Activated T-cell treated with anti-CD3 and anti-CD28 coated beads, Interleukin-2, amount 50 U/mL, for 72 hours (primary cell): ENCODE measurements at regions not wholly inside any gene's neighbourhood (a gene's known extent, or its start where the extent isn't known, plus 50 kb on each side); places are given as distances from the start of the nearest gene placed in this dataset.
A peak's percentile ranks its signal among the peaks of the same experiment; 100 is the strongest.
"Not testable (repeated sequence)": the region's sequence is repeated elsewhere in the genome, so short reads cannot be mapped to it uniquely, and the experiment has no call there.

ENCODE experiments used
- ATAC-seq, 2 donors: fragments of 150-1000 bp; cut with Tn5 transposase; replicated peaks in 1 of 2; 2 replicates each; pipeline ENCODE4 v1.10.0; 2021; ENCODE audit warnings: moderate library complexity in 2 of 2, mild to moderate bottlenecking in 1 of 2
- DNase-seq, 2 donors: peaks; one replicate each; pipeline ENCODE4 v3.0.0; 2021 to 2022; ENCODE audit warnings: mixed read lengths in 1 of 2
- H3K27ac Mint-ChIP-seq: one replicate; pipeline ENCODE4 v1.8.0; 2022; ENCODE audit warnings: mild to moderate bottlenecking, moderate library complexity, mixed read lengths
- H3K27me3 Mint-ChIP-seq: one replicate; pipeline ENCODE4 v1.8.0; 2022; ENCODE audit warnings: low read depth, mixed read lengths
- H3K36me3 Mint-ChIP-seq, 2 donors: one replicate each; pipeline ENCODE4 v1.8.0; 2022; ENCODE audit warnings: mixed read lengths in 2 of 2, mild to moderate bottlenecking in 1 of 2; ENCODE audit not compliant: insufficient read depth in 2 of 2
- H3K4me1 Mint-ChIP-seq: one replicate; pipeline ENCODE4 v1.8.0; 2022; ENCODE audit warnings: low read depth, mixed read lengths
- H3K4me3 Mint-ChIP-seq, 2 donors: one replicate each; pipeline ENCODE4 v1.8.0; 2022; ENCODE audit warnings: mild to moderate bottlenecking in 2 of 2, mixed read lengths in 2 of 2, moderate library complexity in 2 of 2
- H3K9me3 Mint-ChIP-seq, 2 donors: one replicate each; pipeline ENCODE4 v1.8.0; 2022; ENCODE audit warnings: mixed read lengths in 2 of 2

DNA sequence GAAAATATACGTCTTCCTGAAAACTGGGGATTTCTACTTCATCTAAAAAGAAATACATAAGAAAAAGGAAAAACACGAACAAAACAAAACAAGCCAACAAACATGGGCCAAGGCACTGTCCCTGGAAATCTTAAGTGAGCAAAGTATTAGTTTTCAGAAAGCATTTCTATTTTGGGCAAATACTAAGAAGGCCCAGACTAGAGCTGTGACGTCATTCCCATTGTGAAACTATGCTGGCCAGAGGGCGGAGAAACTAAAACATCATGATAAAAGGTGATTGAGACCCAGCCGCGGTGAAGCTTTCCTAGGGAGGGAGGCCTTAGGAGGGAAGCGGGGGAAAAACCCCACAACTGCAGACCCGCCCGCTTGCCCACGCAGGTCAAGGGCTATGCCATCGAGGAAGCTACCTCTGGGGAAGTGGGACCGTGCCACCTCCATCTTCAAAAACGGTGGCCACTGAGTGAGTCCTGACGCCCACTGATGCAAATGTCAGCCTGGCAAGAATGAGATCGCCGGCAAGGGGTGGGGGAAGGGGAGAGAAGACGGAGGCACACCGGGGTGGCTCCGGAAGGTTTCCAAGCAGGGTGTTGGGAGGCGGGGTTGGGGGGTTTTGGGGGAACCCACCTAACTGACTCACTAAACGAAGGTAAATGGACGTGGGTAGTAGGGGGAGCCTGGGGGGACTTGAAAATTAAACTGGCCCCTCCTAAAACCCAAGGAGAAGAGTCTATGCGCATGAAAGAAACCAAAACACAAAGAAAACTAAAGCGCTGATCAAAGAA, 1504.6 kb upstream of the DEFB115 start:
- ATAC-seq, DNase-seq, H3K27ac Mint-ChIP-seq, H3K4me3 Mint-ChIP-seq, H3K27me3 Mint-ChIP-seq, H3K4me1 Mint-ChIP-seq: not testable (repeated sequence)
- Mint-ChIP-seq H3K36me3 (peaks cover 26 to 32% of the 10 kb centered on the region in 2 donors), H3K9me3 (peaks cover 32 to 34% of the 10 kb centered on the region in 2 donors)

- not testable (repeated sequence) for H3K27me3 Mint-ChIP-seq, DNase-seq, H3K4me3 Mint-ChIP-seq, ATAC-seq, H3K4me1 Mint-ChIP-seq, H3K27ac Mint-ChIP-seq
- Mint-ChIP-seq H3K36me3 (peaks cover 26 to 32% of the 10 kb centered on the region in 2 donors), H3K9me3 (peaks cover 32 to 34% of the 10 kb centered on the region in 2 donors)
Observed at GRCh38 chr20:29753426-29753746, 1504.1 kb upstream of the DEFB115 start.

DNA sequence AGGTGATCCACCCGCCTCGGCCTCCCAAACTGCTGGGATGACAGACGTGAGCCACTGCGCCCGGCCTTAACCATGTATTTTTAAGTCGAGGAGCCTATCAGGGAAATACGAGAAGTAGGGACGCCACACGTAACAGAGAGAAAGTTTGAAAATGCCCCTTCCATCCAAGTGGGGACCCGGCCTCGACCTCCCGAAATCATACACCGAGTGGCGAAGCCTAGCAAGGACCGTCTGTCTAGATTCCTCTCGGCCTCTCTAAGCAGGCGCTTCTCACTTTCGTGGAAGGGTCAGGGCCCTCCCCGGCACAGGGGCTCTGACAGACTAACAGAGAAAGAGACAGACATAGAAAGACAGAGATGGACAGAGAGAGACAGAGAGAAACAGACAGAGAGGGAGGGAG, 1503.6 kb upstream of the DEFB115 start:
- not testable (repeated sequence) for H3K27ac Mint-ChIP-seq, H3K4me3 Mint-ChIP-seq, H3K27me3 Mint-ChIP-seq, DNase-seq, H3K4me1 Mint-ChIP-seq, ATAC-seq
- peaks cover 26 to 32% of the 10 kb centered on the region in 2 donors for H3K36me3 Mint-ChIP-seq
- H3K9me3 Mint-ChIP-seq: peaks cover 32 to 34% of the 10 kb centered on the region in 2 donors

DNA sequence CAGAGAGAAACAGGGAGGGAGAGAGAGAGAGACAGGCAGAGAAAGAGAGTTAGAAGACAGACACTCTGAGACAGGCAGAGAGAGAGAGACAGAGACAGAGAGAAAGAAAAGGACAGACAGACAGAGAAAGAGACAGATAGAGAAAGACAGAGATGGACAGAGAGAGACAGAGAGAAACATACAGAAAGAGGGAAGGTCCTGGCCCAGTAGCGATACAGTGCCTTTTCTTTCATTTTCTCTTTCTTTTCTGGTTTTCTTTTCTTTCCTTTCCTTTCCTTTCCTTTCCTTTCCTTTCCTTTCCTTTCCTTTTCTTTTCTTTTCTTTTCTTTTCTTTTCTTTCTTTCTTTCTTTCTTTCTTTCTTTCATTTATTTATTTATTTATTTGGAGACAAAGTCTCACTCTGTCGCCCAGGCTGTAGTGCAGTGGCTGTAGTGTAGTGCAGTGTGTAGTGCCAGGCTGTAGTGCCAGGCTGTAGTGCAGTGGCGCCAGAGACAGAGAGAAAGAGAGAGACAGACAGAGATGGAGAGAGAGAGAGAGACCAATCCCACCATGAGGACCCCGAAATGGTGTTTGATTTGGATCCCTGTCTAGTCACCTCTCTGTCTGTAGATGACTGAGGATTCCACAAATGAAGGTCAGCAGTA, 1501.5 kb upstream of the DEFB115 start:
- Mint-ChIP-seq H3K9me3 (peaks cover 32 to 35% of the 10 kb centered on the region in 2 donors), H3K27ac (peak overlapping the region; percentile 2), H3K36me3 (peaks cover 26 to 32% of the 10 kb centered on the region in 2 donors)
- H3K27me3 Mint-ChIP-seq, H3K4me1 Mint-ChIP-seq, DNase-seq, H3K4me3 Mint-ChIP-seq, ATAC-seq: not testable (repeated sequence)

- ATAC-seq (no peak), DNase-seq (no peak)
- H3K36me3 Mint-ChIP-seq: peaks cover 20 to 25% of the 10 kb centered on the region in 2 donors
- H3K27ac Mint-ChIP-seq: no peak overlapping the region
- H3K27me3 Mint-ChIP-seq: no peaks in the 10 kb centered on the region
- no peaks in the 10 kb centered on the region for H3K4me1 Mint-ChIP-seq
- H3K4me3 Mint-ChIP-seq: no peak overlapping the region
- peaks cover 27 to 30% of the 10 kb centered on the region in 2 donors for H3K9me3 Mint-ChIP-seq
Observed at GRCh38 chr20:29756664-29757063, 1500.8 kb upstream of the DEFB115 start.

GRCh38 chr20:29761621-29762385, 1495.7 kb upstream of the DEFB115 start:
- H3K36me3 Mint-ChIP-seq, H3K27me3 Mint-ChIP-seq, H3K27ac Mint-ChIP-seq, ATAC-seq, H3K4me1 Mint-ChIP-seq, H3K4me3 Mint-ChIP-seq, DNase-seq: not testable (repeated sequence)
- H3K9me3 Mint-ChIP-seq: peaks cover 9 to 12% of the 10 kb centered on the region in 2 donors

DNA sequence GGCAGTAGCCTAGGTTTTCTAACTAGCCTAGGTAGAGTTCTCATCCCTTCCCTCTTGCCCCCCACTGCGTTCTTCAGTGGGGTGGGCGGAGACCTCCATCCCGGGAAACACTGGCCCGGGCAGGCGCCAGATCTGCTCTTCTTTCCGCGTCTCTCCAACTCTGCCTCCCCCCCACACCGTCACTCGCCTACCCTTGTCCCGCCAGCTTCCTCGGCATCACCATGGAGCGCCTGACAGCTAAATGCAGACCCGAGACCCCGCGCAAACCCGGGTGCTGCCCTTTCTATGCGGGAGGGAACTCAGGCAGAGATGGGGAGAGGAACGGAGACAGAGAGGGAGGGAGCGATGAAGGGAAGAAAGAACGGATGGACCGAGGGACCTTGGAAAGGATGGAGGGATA, 1494.8 kb upstream of the DEFB115 start:
- no peak for DNase-seq
- Mint-ChIP-seq H3K4me1 (no peaks in the 10 kb centered on the region), H3K27ac (no peak overlapping the region), H3K9me3 (peaks cover 5 to 8% of the 10 kb centered on the region in 2 donors), H3K4me3 (no peak overlapping the region), H3K36me3 (peaks cover 4 to 8% of the 10 kb centered on the region in 2 donors), H3K27me3 (no peaks in the 10 kb centered on the region)
- ATAC-seq: no peak

DNA sequence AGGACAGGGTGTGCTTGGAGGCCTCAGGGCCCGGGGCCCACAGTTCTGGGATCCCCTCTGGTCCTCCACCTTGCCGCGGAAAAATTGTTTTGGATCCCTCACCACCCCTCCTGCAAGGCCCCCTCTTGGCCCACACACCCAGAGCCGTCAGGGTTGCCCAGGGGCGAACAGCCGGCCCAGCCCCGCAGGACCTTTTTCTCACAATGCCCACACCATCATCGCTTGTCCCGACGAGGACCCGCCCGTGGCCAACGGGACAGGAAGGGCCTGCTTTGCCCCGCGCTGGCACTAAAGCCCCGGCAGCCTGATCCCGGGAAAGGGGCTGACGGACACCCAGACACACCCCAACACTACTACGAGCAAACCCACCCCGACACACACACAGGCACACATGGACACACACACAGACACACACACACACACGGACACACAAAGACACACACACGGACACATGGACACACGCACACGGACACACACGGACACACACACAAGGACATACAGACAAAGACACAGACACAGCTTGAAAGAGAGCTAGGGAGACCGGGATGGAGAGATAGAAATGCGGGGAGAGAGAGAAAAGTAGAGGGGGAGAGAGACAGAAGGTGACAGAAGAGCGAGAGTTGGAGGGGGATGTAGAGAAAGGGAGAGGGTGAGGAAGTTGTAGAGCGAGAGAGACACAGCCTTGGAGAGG, 1493.5 kb upstream of the DEFB115 start:
- H3K4me3 Mint-ChIP-seq: no peak overlapping the region
- no peak overlapping the region for H3K27ac Mint-ChIP-seq
- H3K36me3 Mint-ChIP-seq: peaks cover 6 to 8% of the 10 kb centered on the region in 2 donors

GRCh38 chr20:29764922-29765610, 1492.4 kb upstream of the DEFB115 start:
- H3K27ac Mint-ChIP-seq, ATAC-seq, H3K4me1 Mint-ChIP-seq, H3K4me3 Mint-ChIP-seq, H3K36me3 Mint-ChIP-seq, H3K27me3 Mint-ChIP-seq: not testable (repeated sequence)
- peaks cover 8 to 12% of the 10 kb centered on the region in 2 donors for H3K9me3 Mint-ChIP-seq
- peak; percentile 11 to 20 for DNase-seq

More for the DNA sequence above, 1493.5 kb upstream of the DEFB115 start:
- Mint-ChIP-seq H3K4me1 (no peaks in the 10 kb centered on the region), H3K27me3 (no peaks in the 10 kb centered on the region), H3K9me3 (peaks cover 5 to 12% of the 10 kb centered on the region in 2 donors)
- DNase-seq: no peak
- no peak for ATAC-seq

DNA sequence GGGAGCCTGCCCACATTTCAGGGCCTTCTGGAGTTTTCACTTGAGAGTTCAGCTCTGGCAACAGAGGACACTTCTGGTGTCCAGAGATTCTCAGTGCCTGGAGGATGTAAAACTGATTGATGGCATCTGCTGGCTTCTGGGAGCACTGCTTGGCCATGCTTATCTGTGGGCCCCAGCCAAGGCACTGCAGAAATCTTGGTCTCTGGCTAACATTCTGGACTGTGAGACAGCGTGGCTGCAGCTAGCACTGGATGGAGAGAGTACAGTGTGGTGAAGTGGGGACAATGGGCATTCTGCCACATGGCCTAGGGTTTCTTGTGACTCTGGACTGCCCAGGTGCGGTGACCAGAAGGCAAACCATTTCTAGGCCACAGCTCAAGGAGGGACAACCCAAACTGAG, 1479.4 kb upstream of the DEFB115 start:
- not testable (repeated sequence) for ATAC-seq, DNase-seq, H3K4me1 Mint-ChIP-seq, H3K27me3 Mint-ChIP-seq, H3K27ac Mint-ChIP-seq, H3K4me3 Mint-ChIP-seq, H3K36me3 Mint-ChIP-seq
- H3K9me3 Mint-ChIP-seq: peaks cover 18 to 19% of the 10 kb centered on the region in 2 donors

DNA sequence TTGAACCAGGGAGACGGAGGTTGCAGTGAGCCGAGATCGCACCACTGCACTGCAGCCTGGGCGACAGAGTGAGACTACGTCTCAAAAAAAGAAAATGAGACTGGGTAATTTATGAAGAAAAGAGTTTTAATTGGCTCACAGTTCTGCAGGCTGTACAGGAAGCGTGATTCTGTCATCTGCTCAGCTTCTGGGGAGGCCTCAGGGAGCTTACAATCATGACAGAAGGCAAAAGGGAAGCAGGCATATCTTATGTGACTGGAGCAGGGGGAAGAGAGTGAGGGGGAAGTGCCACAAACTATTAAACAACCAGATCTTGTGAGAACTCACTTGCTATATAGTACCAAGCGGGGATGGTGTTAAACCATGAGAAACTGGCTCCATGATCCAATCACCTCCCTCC, 1476.2 kb upstream of the DEFB115 start:
- ATAC-seq, H3K4me1 Mint-ChIP-seq, H3K36me3 Mint-ChIP-seq, H3K27me3 Mint-ChIP-seq, H3K4me3 Mint-ChIP-seq, DNase-seq, H3K27ac Mint-ChIP-seq: not testable (repeated sequence)
- peaks cover 18 to 19% of the 10 kb centered on the region in 2 donors for H3K9me3 Mint-ChIP-seq

DNA sequence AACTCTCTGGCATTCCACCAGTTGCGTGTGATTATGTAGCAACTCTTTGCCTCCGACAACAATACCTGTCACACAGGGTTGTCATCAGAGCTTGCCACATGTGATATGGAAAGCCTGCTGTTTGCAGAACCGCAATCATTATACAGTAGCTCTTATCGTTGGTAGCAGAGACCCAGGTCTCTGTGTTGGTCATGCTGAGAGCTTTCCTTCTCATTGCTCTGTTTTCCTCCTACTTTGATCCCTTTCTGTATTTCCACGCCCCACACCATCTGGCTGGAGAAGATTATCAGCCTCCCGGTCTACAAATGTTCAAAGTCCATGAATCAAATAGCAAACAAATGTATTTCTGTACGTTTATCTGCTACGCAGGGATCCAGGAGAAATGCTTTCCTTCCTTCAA, 1475.6 kb upstream of the DEFB115 start:
- not testable (repeated sequence) for H3K27ac Mint-ChIP-seq, H3K4me1 Mint-ChIP-seq, ATAC-seq, H3K4me3 Mint-ChIP-seq, H3K27me3 Mint-ChIP-seq, DNase-seq
- H3K9me3 Mint-ChIP-seq: peaks cover 19 to 21% of the 10 kb centered on the region in 2 donors
- peaks cover 5 to 12% of the 10 kb centered on the region in 2 donors for H3K36me3 Mint-ChIP-seq
